ENCODE measurements at regions not wholly inside any gene's neighbourhood (a gene's known extent, or its start where the extent isn't known, plus 50 kb on each side); places are given as distances from the start of the nearest gene placed in this dataset.

DNA sequence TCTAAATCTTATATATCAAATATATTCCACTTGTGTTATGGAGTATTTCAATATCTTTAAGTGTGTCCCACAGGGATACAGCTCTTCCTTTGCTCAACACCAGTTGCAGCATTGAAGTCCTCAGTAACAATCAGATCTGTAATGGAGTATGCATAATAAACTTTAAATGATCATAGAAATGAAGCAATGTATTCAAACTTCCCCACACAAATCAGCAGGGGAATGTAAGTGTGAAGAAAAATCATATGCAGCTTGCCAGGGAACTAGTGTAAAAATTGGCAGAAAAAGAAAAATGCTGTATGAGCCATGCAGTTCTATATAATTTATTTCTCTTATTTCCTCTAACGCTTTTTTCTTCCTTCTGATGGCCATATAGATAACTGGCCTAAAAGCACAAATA, 444.3 kb upstream of the VSTM2A start:
- H3K9me3 ChIP-seq = no peaks in the 10 kb centered on the region
- WGBS, 2 donors = 63 to 67% methylated on average over 1 of the region's 1 CpG
- H3K4me1 ChIP-seq = no peaks in the 10 kb centered on the region
- ATAC-seq (no peak), DNase-seq (no peak)
- no peaks in the 10 kb centered on the region for H3K36me3 ChIP-seq (replicated peaks in 1 of 2; ENCODE audit: insufficient read depth in 1 of 2, low read depth in 2 of 2)
- H3K4me3 ChIP-seq = no peak overlapping the region
- no peaks in the 10 kb centered on the region for H3K27me3 ChIP-seq
- intact Hi-C loops (cut with DNase I) = no loop called here
- no peak for TF ChIP-seq POLR2A (IDR thresholded peaks at IDR 0.05)
- TF ChIP-seq, protein P1, sequence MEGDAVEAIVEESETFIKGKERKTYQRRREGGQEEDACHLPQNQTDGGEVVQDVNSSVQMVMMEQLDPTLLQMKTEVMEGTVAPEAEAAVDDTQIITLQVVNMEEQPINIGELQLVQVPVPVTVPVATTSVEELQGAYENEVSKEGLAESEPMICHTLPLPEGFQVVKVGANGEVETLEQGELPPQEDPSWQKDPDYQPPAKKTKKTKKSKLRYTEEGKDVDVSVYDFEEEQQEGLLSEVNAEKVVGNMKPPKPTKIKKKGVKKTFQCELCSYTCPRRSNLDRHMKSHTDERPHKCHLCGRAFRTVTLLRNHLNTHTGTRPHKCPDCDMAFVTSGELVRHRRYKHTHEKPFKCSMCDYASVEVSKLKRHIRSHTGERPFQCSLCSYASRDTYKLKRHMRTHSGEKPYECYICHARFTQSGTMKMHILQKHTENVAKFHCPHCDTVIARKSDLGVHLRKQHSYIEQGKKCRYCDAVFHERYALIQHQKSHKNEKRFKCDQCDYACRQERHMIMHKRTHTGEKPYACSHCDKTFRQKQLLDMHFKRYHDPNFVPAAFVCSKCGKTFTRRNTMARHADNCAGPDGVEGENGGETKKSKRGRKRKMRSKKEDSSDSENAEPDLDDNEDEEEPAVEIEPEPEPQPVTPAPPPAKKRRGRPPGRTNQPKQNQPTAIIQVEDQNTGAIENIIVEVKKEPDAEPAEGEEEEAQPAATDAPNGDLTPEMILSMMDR (IDR thresholded peaks at IDR 0.05) = no peak
- no peak overlapping the region for H3K27ac ChIP-seq

DNA sequence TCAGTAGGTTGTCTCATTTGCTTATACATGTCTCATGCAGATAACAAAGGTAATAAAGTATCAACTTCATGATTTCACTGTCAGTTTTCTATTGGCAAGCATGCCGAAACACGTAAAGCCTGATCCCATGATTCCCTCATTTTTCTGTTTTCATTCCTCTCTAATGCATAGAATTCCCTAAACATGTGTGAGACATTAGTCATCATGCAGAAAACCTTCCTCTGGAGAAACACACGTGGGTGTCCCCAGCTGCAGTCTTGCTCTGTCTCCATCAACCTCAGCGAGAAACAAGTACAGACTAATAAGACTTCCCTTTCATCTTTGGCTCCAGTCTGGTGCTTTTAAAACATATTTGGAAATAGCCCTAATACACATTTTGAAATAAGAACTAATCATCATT, 432.7 kb upstream of the VSTM2A start:
- Histone ChIP-seq H3K4me3 (no peak overlapping the region), H3K36me3 (replicated peaks in 1 of 2; ENCODE audit: insufficient read depth in 1 of 2, low read depth in 2 of 2) (no peaks in the 10 kb centered on the region), H3K27ac (no peak overlapping the region), H3K4me1 (no peaks in the 10 kb centered on the region), H3K27me3 (no peaks in the 10 kb centered on the region), H3K9me3 (no peaks in the 10 kb centered on the region)
- WGBS, 2 donors = 50 to 54% methylated on average over 4 of the region's 4 CpGs
- intact Hi-C loops (cut with DNase I) = no loop called here
- ATAC-seq (no peak), DNase-seq (no peak)
- TF ChIP-seq POLR2A (IDR thresholded peaks at IDR 0.05) = no peak
- TF ChIP-seq, protein P1 (IDR thresholded peaks at IDR 0.05) = no peak

DNA sequence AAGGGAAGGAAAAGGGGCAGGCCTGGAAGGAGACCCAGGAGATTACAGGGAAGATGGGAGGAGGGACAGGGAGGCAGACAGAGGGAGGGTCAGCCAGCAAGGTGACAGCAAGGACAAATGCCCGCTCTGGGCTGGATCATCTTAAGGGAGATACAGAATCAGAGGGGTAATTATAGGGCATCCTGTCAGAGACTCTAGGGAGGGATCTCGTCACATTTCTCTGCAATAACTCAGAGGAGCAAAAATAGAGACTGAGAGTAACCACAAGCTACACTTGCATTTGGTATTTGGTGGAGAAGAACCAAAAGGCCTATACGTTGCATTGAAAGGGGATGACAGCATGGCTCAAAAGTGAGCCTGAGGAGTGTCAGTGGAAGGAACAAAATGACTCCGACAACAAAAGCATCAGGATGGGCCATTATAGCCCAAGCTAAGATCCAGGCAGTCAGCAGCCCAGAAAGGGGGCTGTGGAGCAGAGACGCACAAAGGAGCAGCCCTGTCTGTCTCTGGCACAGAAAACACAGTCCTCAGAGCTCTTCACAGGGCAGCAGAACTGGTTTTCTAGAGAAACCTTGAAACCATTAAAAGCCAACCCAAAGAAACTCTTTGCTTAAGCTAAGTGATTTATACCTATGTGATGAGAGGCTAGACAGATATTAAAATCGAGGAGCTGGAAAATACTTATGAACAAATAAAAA, 430.2 kb upstream of the VSTM2A start:
- H3K4me3 ChIP-seq = no peak overlapping the region
- DNase-seq = no peak
- intact Hi-C loops (cut with DNase I) = no loop called here
- no peak for ATAC-seq
- 37 to 43% methylated on average over 6 of the region's 6 CpGs for WGBS, 2 donors
- no peak overlapping the region for H3K27ac ChIP-seq
- TF ChIP-seq POLR2A (IDR thresholded peaks at IDR 0.05) = no peak
- TF ChIP-seq, protein P1 (IDR thresholded peaks at IDR 0.05) = no peak
- H3K9me3 ChIP-seq = no peaks in the 10 kb centered on the region
- no peaks in the 10 kb centered on the region for H3K27me3 ChIP-seq
- no peaks in the 10 kb centered on the region for H3K4me1 ChIP-seq
- H3K36me3 ChIP-seq (replicated peaks in 1 of 2; ENCODE audit: insufficient read depth in 1 of 2, low read depth in 2 of 2) = no peaks in the 10 kb centered on the region

DNA sequence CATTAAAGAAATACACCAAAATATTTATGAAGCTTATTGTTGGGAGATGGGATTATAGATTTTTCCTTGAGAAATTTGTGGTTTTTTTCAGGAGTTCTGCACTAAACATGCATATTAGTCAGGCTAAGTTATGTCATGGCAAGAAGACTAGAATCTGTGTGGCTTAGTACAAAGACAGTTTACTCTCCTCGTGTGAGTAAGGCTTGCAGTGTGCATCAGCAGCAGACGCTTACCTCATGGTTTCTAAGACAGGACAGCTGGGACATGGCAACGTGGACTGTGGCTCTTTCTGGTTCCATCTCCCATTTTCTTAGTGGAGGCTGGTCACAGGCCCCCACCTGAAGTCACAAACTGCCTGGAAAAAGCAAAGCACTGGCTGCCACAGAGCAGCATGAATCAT, 429.6 kb upstream of the VSTM2A start:
- no peak overlapping the region for H3K4me3 ChIP-seq
- TF ChIP-seq, protein P1 (IDR thresholded peaks at IDR 0.05) = no peak
- no peak for TF ChIP-seq POLR2A (IDR thresholded peaks at IDR 0.05)
- H3K9me3 ChIP-seq = no peaks in the 10 kb centered on the region
- ATAC-seq (no peak), DNase-seq (no peak)
- 8 to 20% methylated on average over 3 of the region's 3 CpGs for WGBS, 2 donors
- no peaks in the 10 kb centered on the region for H3K36me3 ChIP-seq (replicated peaks in 1 of 2; ENCODE audit: insufficient read depth in 1 of 2, low read depth in 2 of 2)
- no peak overlapping the region for H3K27ac ChIP-seq
- intact Hi-C loops (cut with DNase I) = no loop called here
- H3K4me1 ChIP-seq = no peaks in the 10 kb centered on the region
- H3K27me3 ChIP-seq = no peaks in the 10 kb centered on the region

Measured in body of pancreas (tissue), 4 donors.